Skin epidermis (tissue), 12 donors: ENCODE measurements at regions not wholly inside any gene's neighbourhood (a gene's known extent, or its start where the extent isn't known, plus 50 kb on each side); places are given as distances from the start of the nearest gene placed in this dataset.
A peak's percentile ranks its signal among the peaks of the same experiment; 100 is the strongest.

Source experiments
- H3K27ac ChIP-seq, 21 experiments: fragments of 200-600 bp; sonication (generic) in 11 of 21; one replicate each; pipeline ENCODE4 v1.5.0; 2020; ENCODE audit warnings: mild to moderate bottlenecking in 3 of 21, inconsistent platforms in 2 of 21, moderate library complexity in 2 of 21
- H3K4me3 ChIP-seq, 7 experiments: fragments of 200-600 bp; sonication (generic) in 2 of 7; one replicate each; pipeline ENCODE4 v1.5.0; 2020; ENCODE audit warnings: inconsistent platforms in 2 of 7, mild to moderate bottlenecking in 2 of 7, moderate library complexity in 1 of 7

GRCh38 chr15:61746589-61746988 lies 313.7 kb downstream of the VPS13C start:
- no peak overlapping the region for H3K4me3 ChIP-seq

GRCh38 chr15:61743345-61743909 lies 316.8 kb downstream of the VPS13C start:
- H3K4me3 ChIP-seq: no peak overlapping the region
- no peak overlapping the region for H3K27ac ChIP-seq

More at GRCh38 chr15:61746589-61746988, 313.7 kb downstream of the VPS13C start:
- no peak overlapping the region for H3K27ac ChIP-seq

GRCh38 chr15:61742591-61742990 lies 317.7 kb downstream of the VPS13C start:
- H3K4me3 ChIP-seq: no peak overlapping the region
- no peak overlapping the region for H3K27ac ChIP-seq

- H3K4me3 ChIP-seq: no peak overlapping the region
- H3K27ac ChIP-seq: no peak overlapping the region
Observed at GRCh38 chr15:61736790-61737189, 323.5 kb downstream of the VPS13C start.

GRCh38 chr15:61731099-61731498 lies 329.1 kb downstream of the VPS13C start:
- no peak overlapping the region for H3K27ac ChIP-seq

GRCh38 chr15:61729646-61730045 lies 330.6 kb downstream of the VPS13C start:
- no peak overlapping the region for H3K27ac ChIP-seq
- no peak overlapping the region for H3K4me3 ChIP-seq

More at GRCh38 chr15:61731099-61731498, 329.1 kb downstream of the VPS13C start:
- H3K4me3 ChIP-seq: no peak overlapping the region

- no peak overlapping the region for H3K27ac ChIP-seq
- H3K4me3 ChIP-seq: no peak overlapping the region
Observed at GRCh38 chr15:61726166-61726565, 334.1 kb downstream of the VPS13C start.

- Histone ChIP-seq H3K4me3 (no peak overlapping the region), H3K27ac (no peak overlapping the region)
Observed at GRCh38 chr15:61725251-61725650, 335.0 kb downstream of the VPS13C start.

- Histone ChIP-seq H3K27ac (no peak overlapping the region), H3K4me3 (no peak overlapping the region)
Observed at GRCh38 chr15:61724251-61724939, 335.9 kb downstream of the VPS13C start.

GRCh38 chr15:61721418-61721817 lies 338.8 kb downstream of the VPS13C start:
- Histone ChIP-seq H3K4me3 (no peak overlapping the region), H3K27ac (no peak overlapping the region)

- Histone ChIP-seq H3K27ac (peak overlapping the region in 1 of 21 experiments; percentile 26), H3K4me3 (no peak overlapping the region)
Observed at GRCh38 chr15:61720197-61720704, 340.0 kb downstream of the VPS13C start.

GRCh38 chr15:61715082-61715481 lies 345.2 kb downstream of the VPS13C start:
- Histone ChIP-seq H3K27ac (no peak overlapping the region), H3K4me3 (no peak overlapping the region)

- no peak overlapping the region for H3K27ac ChIP-seq
Observed at GRCh38 chr15:61712129-61712759, 348.0 kb downstream of the VPS13C start.

GRCh38 chr15:61702224-61703020 lies 357.8 kb downstream of the VPS13C start:
- Histone ChIP-seq H3K27ac (no peak overlapping the region), H3K4me3 (no peak overlapping the region)

More at GRCh38 chr15:61712129-61712759, 348.0 kb downstream of the VPS13C start:
- no peak overlapping the region for H3K4me3 ChIP-seq

- Histone ChIP-seq H3K4me3 (no peak overlapping the region), H3K27ac (no peak overlapping the region)
Observed at GRCh38 chr15:61701455-61701854, 358.8 kb downstream of the VPS13C start.

- H3K27ac ChIP-seq: no peak overlapping the region
- H3K4me3 ChIP-seq: no peak overlapping the region
Observed at GRCh38 chr15:61700803-61701202, 359.4 kb downstream of the VPS13C start.

- Histone ChIP-seq H3K4me3 (no peak overlapping the region), H3K27ac (no peak overlapping the region)
Observed at GRCh38 chr15:61697796-61698195, 362.5 kb downstream of the VPS13C start.

GRCh38 chr15:61689067-61689466 lies 371.2 kb downstream of the VPS13C start:
- H3K4me3 ChIP-seq: no peak overlapping the region
- H3K27ac ChIP-seq: no peak overlapping the region

GRCh38 chr15:61687651-61688050 lies 372.6 kb downstream of the VPS13C start:
- H3K27ac ChIP-seq: no peak overlapping the region

GRCh38 chr15:61687124-61687523 lies 373.1 kb downstream of the VPS13C start:
- Histone ChIP-seq H3K4me3 (no peak overlapping the region), H3K27ac (no peak overlapping the region)

More at GRCh38 chr15:61687651-61688050, 372.6 kb downstream of the VPS13C start:
- no peak overlapping the region for H3K4me3 ChIP-seq
